AG04449 (cell line): ENCODE measurements at regions not wholly inside any gene's neighbourhood (a gene's known extent, or its start where the extent isn't known, plus 50 kb on each side); places are given as distances from the start of the nearest gene placed in this dataset.
A peak's percentile ranks its signal among the peaks of the same experiment; 100 is the strongest.

Experiments
- CTCF ChIA-PET: fragments of 350-600 bp; formaldehyde crosslinking; extraction: SDS; loops from one replicate; lab custom pipeline; 2021; ENCODE audit warnings: antibody characterized with exemption; lab: Yijun Ruan, JAX
- POLR2A ChIA-PET: fragments of 400-600, 350-600 bp; formaldehyde crosslinking; extraction: SDS; loops from one replicate; lab custom pipeline; 2020; ENCODE audit warnings: antibody characterized with exemption, inconsistent platforms; lab: Yijun Ruan, JAX
- DNase-seq: peaks from one replicate; pipeline ENCODE4 v3.0.0-alpha.2; 2010; ENCODE audit warnings: low read depth, low spot score
- H3K4me3 ChIP-seq: 2 replicates; pipeline ENCODE4 v1.5.1; 2011; ENCODE audit warnings: low read depth, mild to moderate bottlenecking, control low read depth, low read length
- CTCF ChIP-seq: IDR thresholded peaks from one replicate; pipeline ENCODE4 v1.5.1; 2011; ENCODE audit warnings: mild to moderate bottlenecking, moderate library complexity, low read length, control low read depth, inconsistent platforms; ENCODE audit not compliant: insufficient read depth; ENCODE audit errors: missing control alignments

DNA sequence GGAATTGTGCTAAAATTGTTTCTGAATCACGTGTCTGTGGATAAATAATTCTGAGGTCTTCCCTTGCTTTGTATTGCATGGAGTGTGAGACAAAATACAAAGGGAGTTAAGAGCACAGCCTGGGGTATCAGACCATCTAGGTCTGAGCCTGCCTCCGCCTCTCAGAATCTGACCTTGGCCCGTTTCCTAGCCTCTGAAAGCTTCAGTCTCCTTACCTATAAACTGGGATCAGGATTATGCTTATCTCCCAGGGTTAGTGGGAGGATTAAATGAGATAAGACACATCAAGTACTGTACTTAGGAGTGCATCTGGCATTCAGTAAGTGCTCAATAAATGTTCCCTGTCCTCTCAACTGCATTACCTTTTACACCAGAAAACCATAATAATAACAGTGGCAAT lies 140.6 kb upstream of the TENM3 start:
- H3K4me3 ChIP-seq: no peak overlapping the region
- ChIA-PET CTCF (interaction anchor here (0.6 kb wide), 1 partner anchor 947 kb away, joined by 3 read pairs; no protein-coding TSS in a partner anchor), POLR2A (no interaction called here)
- TF ChIP-seq CTCF: no peak
- no peak for DNase-seq

GRCh38 chr4:182103614-182104319 lies 139.4 kb upstream of the TENM3 start:
- TF ChIP-seq CTCF: no peak
- ChIA-PET CTCF (no interaction called here), POLR2A (no interaction called here)
- DNase-seq: no peak
- H3K4me3 ChIP-seq: no peak overlapping the region

GRCh38 chr4:182105416-182105815 lies 137.8 kb upstream of the TENM3 start:
- no peak for TF ChIP-seq CTCF
- H3K4me3 ChIP-seq: no peak overlapping the region
- POLR2A ChIA-PET: no interaction called here
- CTCF ChIA-PET: no interaction called here
- no peak for DNase-seq

GRCh38 chr4:182107931-182108330 lies 135.3 kb upstream of the TENM3 start:
- TF ChIP-seq CTCF: no peak
- CTCF ChIA-PET: no interaction called here
- DNase-seq: no peak
- H3K4me3 ChIP-seq: no peak overlapping the region
- POLR2A ChIA-PET: no interaction called here

GRCh38 chr4:182111586-182111985 lies 131.6 kb upstream of the TENM3 start:
- ChIA-PET POLR2A (no interaction called here), CTCF (interaction anchor here (1.3 to 2.1 kb wide), 2 partner anchors 20 to 31 kb away, joined by 3 to 9 read pairs; no protein-coding TSS in a partner anchor)
- TF ChIP-seq CTCF: no peak
- no peak overlapping the region for H3K4me3 ChIP-seq
- no peak for DNase-seq

DNA sequence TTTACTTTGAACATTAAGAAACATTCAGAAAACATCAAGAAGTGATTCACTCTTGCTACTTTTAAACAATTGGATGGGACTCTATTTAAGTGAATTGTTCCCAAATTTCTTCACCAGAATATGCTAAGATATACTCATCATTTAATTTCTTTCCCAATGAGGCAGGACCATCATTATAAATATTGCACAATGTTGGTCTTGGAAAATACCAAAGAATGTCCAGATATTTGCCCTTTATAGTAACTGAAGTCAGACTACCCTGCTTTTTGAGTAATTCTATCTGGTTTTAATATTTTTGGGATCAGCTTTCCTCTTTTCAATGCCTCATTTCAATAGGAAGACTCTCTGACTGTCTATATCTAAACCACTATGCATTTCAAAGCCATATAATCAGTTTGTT lies 129.4 kb upstream of the TENM3 start:
- H3K4me3 ChIP-seq: no peak overlapping the region
- ChIA-PET CTCF (no interaction called here), POLR2A (no interaction called here)
- peak; percentile 2 for DNase-seq
- no peak for TF ChIP-seq CTCF
